CD4-positive, alpha-beta memory T cell (primary cell): ENCODE measurements at regions not wholly inside any gene's neighbourhood (a gene's known extent, or its start where the extent isn't known, plus 50 kb on each side); places are given as distances from the start of the nearest gene placed in this dataset.
A peak's percentile ranks its signal among the peaks of the same experiment; 100 is the strongest.

ENCODE experiments used
- CTCF ChIA-PET: fragments of 350-600 bp; sonication (Branson Sonifier 250); formaldehyde crosslinking; loops from one replicate; lab custom pipeline; 2021; ENCODE audit warnings: inconsistent platforms; ENCODE audit not compliant: partially characterized antibody; lab: Charles Lee
- POLR2A ChIA-PET: fragments of 350-600 bp; sonication (Branson Sonifier 250); formaldehyde crosslinking; loops from one replicate; lab custom pipeline; 2021; ENCODE audit not compliant: partially characterized antibody; lab: Charles Lee
- DNase-seq, 5 donors: peaks; one replicate each; pipeline versions ENCODE4 v3.0.0 to v3.0.0-alpha.2; 2020 to 2022; ENCODE audit warnings: mixed read lengths in 1 of 5
- H3K27ac ChIP-seq: one replicate; pipeline ENCODE4 v1.7.0; 2013; ENCODE audit warnings: low read depth, low read length
- H3K27me3 ChIP-seq: 2 replicates; pipeline ENCODE4 v1.7.0; 2013; ENCODE audit warnings: mild to moderate bottlenecking, low read length, moderate library complexity; ENCODE audit not compliant: insufficient read depth
- H3K36me3 ChIP-seq: 2 replicates; pipeline ENCODE4 v1.7.0; 2013; ENCODE audit warnings: mild to moderate bottlenecking, low read length, moderate library complexity; ENCODE audit not compliant: insufficient read depth
- H3K4me1 ChIP-seq: 2 replicates; pipeline ENCODE4 v1.7.0; 2013; ENCODE audit warnings: mild to moderate bottlenecking, low read length, moderate library complexity; ENCODE audit not compliant: insufficient read depth
- H3K4me3 ChIP-seq, 2 donors: one replicate each; pipeline ENCODE4 v1.7.0; 2013; ENCODE audit warnings: low read length in 2 of 2, mild to moderate bottlenecking in 1 of 2
- H3K9me3 ChIP-seq, 2 donors: one replicate each; pipeline ENCODE4 v1.7.0; 2013; ENCODE audit warnings: low read length in 2 of 2, control low read depth in 1 of 2; ENCODE audit not compliant: control insufficient read depth in 1 of 2
- H3K27ac Mint-ChIP-seq, 7 donors: one replicate each; pipeline ENCODE4 v1.8.0; 2020 to 2021; ENCODE audit warnings: mixed read lengths in 7 of 7, mild to moderate bottlenecking in 6 of 7, inconsistent platforms in 3 of 7, moderate library complexity in 3 of 7
- H3K27me3 Mint-ChIP-seq, 2 donors: one replicate each; pipeline ENCODE4 v1.8.0; 2020 to 2021; ENCODE audit warnings: mixed read lengths in 2 of 2
- H3K36me3 Mint-ChIP-seq, 2 donors: one replicate each; pipeline ENCODE4 v1.8.0; 2020 to 2021; ENCODE audit warnings: mixed read lengths in 2 of 2, inconsistent platforms in 1 of 2, mild to moderate bottlenecking in 1 of 2
- H3K4me1 Mint-ChIP-seq, 4 donors: one replicate each; pipeline ENCODE4 v1.8.0; 2020 to 2021; ENCODE audit warnings: mixed read lengths in 4 of 4, mild to moderate bottlenecking in 1 of 4
- H3K4me3 Mint-ChIP-seq, 8 donors: one replicate each; pipeline ENCODE4 v1.8.0; 2020 to 2021; ENCODE audit warnings: mixed read lengths in 8 of 8, mild to moderate bottlenecking in 7 of 8, moderate library complexity in 6 of 8, inconsistent platforms in 3 of 8
- H3K9me3 Mint-ChIP-seq, 8 donors: one replicate each; pipeline ENCODE4 v1.8.0; 2020 to 2021; ENCODE audit warnings: mixed read lengths in 8 of 8, mild to moderate bottlenecking in 5 of 8, inconsistent platforms in 3 of 8, moderate library complexity in 1 of 8
- intact Hi-C: fragments of 100-400 bp; cut with micrococcal nuclease; formaldehyde crosslinking; loops from one replicate; pipeline ENCODE4 v1.15.1; 2023

DNA sequence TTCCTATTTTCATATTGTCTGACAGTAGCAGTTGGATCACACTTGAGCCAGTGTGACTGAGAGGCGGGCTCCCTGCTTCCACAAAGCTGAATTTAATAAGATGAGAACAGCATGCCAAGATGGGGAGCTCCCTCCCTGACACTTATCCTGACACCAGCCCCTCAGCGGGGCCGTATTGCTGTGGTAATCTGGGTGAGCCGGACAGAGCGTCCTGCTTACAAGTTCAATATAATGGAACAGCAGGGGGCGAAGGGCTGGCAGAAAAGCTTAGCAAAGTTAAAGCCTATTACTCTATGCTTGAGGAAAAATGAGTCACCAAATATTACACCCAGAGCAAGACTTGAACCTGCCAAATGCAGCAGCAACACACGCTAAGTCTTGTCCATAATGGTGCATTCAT, 163.8 kb upstream of the CMC1 start:
- ChIA-PET CTCF (interaction anchor here (1.1 kb wide), 1 partner anchor 365 kb away, joined by 4 read pairs; no protein-coding TSS in a partner anchor), POLR2A (no interaction called here)
- Histone ChIP-seq H3K4me1 (no peaks in the 10 kb centered on the region), H3K27me3 (no peaks in the 10 kb centered on the region), H3K4me3 (no peak overlapping the region), H3K27ac (no peak overlapping the region), H3K9me3 (no peaks in the 10 kb centered on the region), H3K36me3 (no peaks in the 10 kb centered on the region)
- no peaks in the 10 kb centered on the region for H3K9me3 Mint-ChIP-seq
- DNase-seq, result no peak
- H3K36me3 Mint-ChIP-seq, result no peaks in the 10 kb centered on the region
- no peak overlapping the region for H3K4me3 Mint-ChIP-seq
- intact Hi-C loops, result loop anchor here (1.0 kb wide), 1 partner anchor 209 kb away; no protein-coding TSS in a partner anchor
- no peak overlapping the region for H3K27ac Mint-ChIP-seq
- H3K4me1 Mint-ChIP-seq, result peaks cover 0 to 3% (median under 1%) of the 10 kb centered on the region in 4 donors
- peaks cover 0 to 1% of the 10 kb centered on the region in 2 donors for H3K27me3 Mint-ChIP-seq

DNA sequence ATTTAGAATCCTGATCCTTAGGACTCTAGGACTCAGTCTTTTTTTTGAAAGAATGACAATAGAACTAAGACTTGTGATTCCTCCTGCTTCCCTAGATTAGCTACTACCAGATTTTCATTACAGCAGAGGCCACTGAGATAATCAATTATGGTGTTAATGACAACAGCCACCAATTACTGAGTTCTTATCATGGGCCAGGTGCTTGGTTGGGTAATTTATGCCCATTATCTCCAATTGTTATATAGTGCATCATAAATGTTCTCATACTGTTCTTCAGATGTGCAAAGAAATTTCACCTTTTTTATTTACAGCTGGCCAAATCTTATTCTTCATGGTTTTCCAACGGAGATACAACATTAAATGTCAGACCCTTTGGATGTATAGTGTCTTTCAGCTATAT, 162.9 kb upstream of the CMC1 start:
- Histone ChIP-seq H3K4me1 (no peaks in the 10 kb centered on the region), H3K4me3 (no peak overlapping the region), H3K27me3 (no peaks in the 10 kb centered on the region), H3K36me3 (no peaks in the 10 kb centered on the region), H3K9me3 (no peaks in the 10 kb centered on the region), H3K27ac (no peak overlapping the region)
- Mint-ChIP-seq H3K9me3 (no peaks in the 10 kb centered on the region), H3K4me3 (no peak overlapping the region), H3K27ac (no peak overlapping the region), H3K36me3 (no peaks in the 10 kb centered on the region), H3K27me3 (peaks cover 0 to 1% of the 10 kb centered on the region in 2 donors), H3K4me1 (peaks cover 0 to 3% (median under 1%) of the 10 kb centered on the region in 4 donors)
- DNase-seq, result no peak
- CTCF ChIA-PET, result interaction anchor here (1.1 kb wide), 1 partner anchor 366 kb away, joined by 4 read pairs; no protein-coding TSS in a partner anchor
- intact Hi-C loops, result no loop called here
- POLR2A ChIA-PET, result no interaction called here

DNA sequence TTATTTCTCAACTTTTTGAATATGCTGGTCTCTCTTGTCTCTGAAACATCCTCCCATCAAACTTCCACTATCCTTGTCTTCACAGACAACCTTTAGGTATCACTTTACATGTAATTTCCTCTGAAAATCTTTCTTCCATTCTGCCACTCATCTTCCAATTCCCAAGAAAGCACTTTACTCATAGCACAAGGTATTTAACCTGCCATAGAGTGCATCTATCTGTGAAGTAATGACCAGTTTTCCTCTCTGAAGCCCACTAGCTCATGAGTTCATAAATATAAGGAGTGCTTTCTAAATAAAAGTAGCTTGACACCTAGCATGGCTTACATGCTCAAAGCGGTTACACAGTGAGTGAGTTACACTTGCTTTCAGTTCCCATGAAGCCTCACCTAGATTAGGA, 160.7 kb upstream of the CMC1 start:
- Mint-ChIP-seq H3K4me3 (no peak overlapping the region), H3K27me3 (peaks cover 0 to 1% of the 10 kb centered on the region in 2 donors), H3K9me3 (no peaks in the 10 kb centered on the region), H3K27ac (no peak overlapping the region), H3K4me1 (peaks cover 0 to 3% (median under 1%) of the 10 kb centered on the region in 4 donors), H3K36me3 (no peaks in the 10 kb centered on the region)
- Histone ChIP-seq H3K27ac (no peak overlapping the region), H3K4me3 (no peak overlapping the region), H3K4me1 (no peaks in the 10 kb centered on the region), H3K9me3 (no peaks in the 10 kb centered on the region), H3K27me3 (no peaks in the 10 kb centered on the region), H3K36me3 (no peaks in the 10 kb centered on the region)
- ChIA-PET CTCF (interaction anchor here (1.0 to 1.2 kb wide), 2 partner anchors 109 to 359 kb away, joined by 3 read pairs; partner anchors contain the start of gene EOMES), POLR2A (no interaction called here)
- intact Hi-C loops, result no loop called here
- no peak for DNase-seq

DNA sequence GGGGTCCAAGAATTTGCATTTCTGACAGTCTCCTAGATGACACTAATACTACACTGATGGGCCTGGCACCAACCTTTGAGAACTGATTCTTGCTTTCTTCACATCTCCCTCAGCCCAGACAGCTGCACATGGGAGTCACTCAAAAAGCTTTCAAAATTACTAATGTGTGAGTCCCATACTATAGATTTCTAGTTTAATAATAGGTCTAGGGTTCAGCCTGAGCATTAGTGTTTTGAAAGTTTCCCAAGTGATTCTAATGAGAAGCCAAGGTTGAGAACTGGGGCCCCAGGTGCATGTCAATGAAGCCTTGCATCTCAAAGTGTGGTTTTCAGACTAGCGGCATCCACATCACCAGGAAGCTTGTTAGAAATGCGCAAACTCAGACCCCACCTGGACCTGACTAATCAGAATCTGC, 159.9 kb upstream of the CMC1 start:
- no peaks in the 10 kb centered on the region for H3K36me3 Mint-ChIP-seq
- ChIA-PET POLR2A (no interaction called here), CTCF (interaction anchor here (1.0 to 1.2 kb wide), 2 partner anchors 110 to 360 kb away, joined by 3 read pairs; partner anchors contain the start of gene EOMES)
- Histone ChIP-seq H3K4me3 (no peak overlapping the region), H3K36me3 (no peaks in the 10 kb centered on the region), H3K27ac (no peak overlapping the region), H3K4me1 (no peaks in the 10 kb centered on the region), H3K27me3 (no peaks in the 10 kb centered on the region), H3K9me3 (no peaks in the 10 kb centered on the region)
- no peak for DNase-seq
- H3K27ac Mint-ChIP-seq, result no peak overlapping the region
- H3K4me3 Mint-ChIP-seq, result no peak overlapping the region
- intact Hi-C loops, result no loop called here
- H3K9me3 Mint-ChIP-seq, result no peaks in the 10 kb centered on the region
- peaks cover 0 to 3% (median under 1%) of the 10 kb centered on the region in 4 donors for H3K4me1 Mint-ChIP-seq
- H3K27me3 Mint-ChIP-seq, result peaks cover 0 to 1% of the 10 kb centered on the region in 2 donors

DNA sequence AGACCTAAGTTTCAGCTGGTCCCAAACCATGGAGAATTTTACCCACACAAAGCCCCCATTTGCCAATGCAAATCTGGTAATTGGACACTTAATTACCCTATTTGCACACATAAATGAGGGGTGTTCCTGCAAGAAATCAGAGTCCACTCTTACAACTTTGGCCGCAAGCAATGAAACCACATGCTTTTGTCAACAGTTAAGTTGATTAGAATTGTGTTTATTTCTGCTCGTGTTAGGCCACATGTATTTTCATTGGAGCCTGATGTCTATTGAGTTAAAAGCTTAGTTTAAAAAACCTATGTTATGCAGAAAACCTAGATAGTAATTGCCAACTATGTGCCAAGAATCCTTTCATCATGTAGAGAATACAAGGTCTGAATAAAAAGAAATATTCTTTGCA, 153.8 kb upstream of the CMC1 start:
- Histone ChIP-seq H3K27ac (no peak overlapping the region), H3K27me3 (no peaks in the 10 kb centered on the region), H3K9me3 (no peaks in the 10 kb centered on the region), H3K4me1 (no peaks in the 10 kb centered on the region), H3K4me3 (no peak overlapping the region), H3K36me3 (no peaks in the 10 kb centered on the region)
- no peaks in the 10 kb centered on the region for H3K36me3 Mint-ChIP-seq
- peaks cover 0 to 6% (median 2%) of the 10 kb centered on the region in 8 donors for H3K9me3 Mint-ChIP-seq
- CTCF ChIA-PET, result interaction anchor here (1.2 kb wide), 1 partner anchor 375 kb away, joined by 6 read pairs; no protein-coding TSS in a partner anchor
- H3K27ac Mint-ChIP-seq, result no peak overlapping the region
- no peaks in the 10 kb centered on the region for H3K27me3 Mint-ChIP-seq
- peaks cover 0 to 4% (median under 1%) of the 10 kb centered on the region in 4 donors for H3K4me1 Mint-ChIP-seq
- POLR2A ChIA-PET, result no interaction called here
- DNase-seq, result no peak
- intact Hi-C loops, result no loop called here
- no peak overlapping the region for H3K4me3 Mint-ChIP-seq

DNA sequence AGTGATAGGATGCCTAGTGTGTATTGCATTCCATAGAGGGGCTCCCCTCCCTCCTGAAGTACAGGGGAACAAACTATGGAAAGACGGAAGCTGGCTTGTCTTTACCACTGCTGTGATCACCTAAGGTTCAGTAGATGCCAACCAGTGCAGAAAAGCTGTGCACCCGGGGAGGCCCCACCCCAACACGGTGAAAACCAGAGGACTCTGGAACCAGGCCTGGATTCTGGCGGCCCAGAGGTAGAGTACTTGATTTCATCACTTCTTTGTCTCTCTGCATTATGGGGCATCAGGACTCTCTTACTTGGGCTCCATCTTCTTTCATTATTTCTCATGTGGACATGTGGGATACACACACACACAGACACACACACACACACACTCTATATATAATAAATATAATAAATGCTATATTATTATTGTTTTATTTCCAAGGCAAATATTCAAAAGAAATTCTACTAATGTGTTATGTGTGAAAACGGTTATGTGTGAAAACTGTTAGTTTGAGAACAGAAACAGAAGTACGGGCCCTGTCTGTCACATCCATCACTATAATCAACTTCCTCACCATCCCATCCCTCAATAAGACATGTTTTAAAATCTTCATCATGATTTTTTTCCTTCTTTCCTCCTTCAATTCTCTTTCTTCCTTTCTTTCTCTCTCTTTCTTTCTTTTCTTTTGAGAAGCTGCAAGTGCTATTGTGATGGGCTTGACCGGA, 152.4 kb upstream of the CMC1 start:
- Mint-ChIP-seq H3K27ac (peak overlapping the region in 1 of 7 donors; percentile 58), H3K4me3 (no peak overlapping the region), H3K27me3 (no peaks in the 10 kb centered on the region), H3K36me3 (no peaks in the 10 kb centered on the region), H3K4me1 (peaks cover 0 to 4% (median under 1%) of the 10 kb centered on the region in 4 donors), H3K9me3 (peaks cover 3 to 20% (median 7%) of the 10 kb centered on the region in 8 donors)
- ChIA-PET CTCF (interaction anchor here (0.6 to 1.3 kb wide), 3 partner anchors 91 to 377 kb away, joined by 3 to 4 read pairs (median 3); no protein-coding TSS in a partner anchor), POLR2A (no interaction called here)
- DNase-seq, result no peak
- Histone ChIP-seq H3K4me1 (no peaks in the 10 kb centered on the region), H3K27me3 (no peaks in the 10 kb centered on the region), H3K9me3 (no peaks in the 10 kb centered on the region), H3K36me3 (no peaks in the 10 kb centered on the region), H3K4me3 (no peak overlapping the region), H3K27ac (no peak overlapping the region)
- intact Hi-C loops, result loop anchor here (1.0 kb wide), 2 partner anchors 239 to 377 kb away; no protein-coding TSS in a partner anchor

DNA sequence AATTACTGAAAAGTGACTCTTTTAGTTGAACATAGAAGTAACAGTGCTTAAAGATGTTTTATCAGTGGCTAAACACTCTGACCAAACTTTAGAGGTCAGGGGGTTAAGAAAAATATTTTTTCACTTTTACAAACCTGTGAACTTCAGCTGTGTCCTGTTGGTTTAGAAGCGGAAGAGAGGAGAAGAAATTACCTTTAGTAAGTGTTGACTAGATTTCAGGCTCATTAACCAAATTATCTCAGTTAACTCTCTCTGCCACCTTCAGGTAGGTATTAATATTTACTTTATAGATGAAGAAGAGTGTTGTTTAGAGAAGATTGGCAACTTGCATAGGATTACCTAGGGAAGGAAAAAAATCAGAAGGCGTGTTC, 151.9 kb upstream of the CMC1 start:
- H3K9me3 Mint-ChIP-seq, result peaks cover 3 to 24% (median 8%) of the 10 kb centered on the region in 8 donors
- no peak for DNase-seq
- H3K4me1 Mint-ChIP-seq, result peaks cover 0 to 4% (median under 1%) of the 10 kb centered on the region in 4 donors
- no peak overlapping the region for H3K4me3 Mint-ChIP-seq
- Histone ChIP-seq H3K36me3 (no peaks in the 10 kb centered on the region), H3K4me1 (no peaks in the 10 kb centered on the region), H3K9me3 (no peaks in the 10 kb centered on the region), H3K27me3 (no peaks in the 10 kb centered on the region), H3K27ac (no peak overlapping the region), H3K4me3 (no peak overlapping the region)
- H3K27ac Mint-ChIP-seq, result peak overlapping the region in 1 of 7 donors; percentile 58
- H3K36me3 Mint-ChIP-seq, result no peaks in the 10 kb centered on the region
- H3K27me3 Mint-ChIP-seq, result no peaks in the 10 kb centered on the region
- POLR2A ChIA-PET, result no interaction called here
- CTCF ChIA-PET, result interaction anchor here (0.6 to 1.3 kb wide), 3 partner anchors 91 to 378 kb away, joined by 3 to 4 read pairs (median 3); no protein-coding TSS in a partner anchor
- intact Hi-C loops, result loop anchor here (1.0 kb wide), 2 partner anchors 239 to 377 kb away; no protein-coding TSS in a partner anchor
